Upper lobe of left lung (tissue), 6 donors: ENCODE measurements at regions not wholly inside any gene's neighbourhood (a gene's known extent, or its start where the extent isn't known, plus 50 kb on each side); places are given as distances from the start of the nearest gene placed in this dataset.

ENCODE experiments used
- ATAC-seq, 2 donors: fragments of 200-7000 bp; cut with Tn5 transposase; one replicate each; pipeline ENCODE4 v1.9.1; 2022; ENCODE audit warnings: mild to moderate bottlenecking in 2 of 2, moderate library complexity in 2 of 2; ENCODE audit not compliant: low FRiP score in 2 of 2
- DNase-seq, 2 donors: peaks; one replicate each; pipeline ENCODE4 v3.0.0-alpha.2; 2019 to 2020
- H3K27ac ChIP-seq, 4 donors: fragments of 200-600 bp; sonication (generic); one replicate each; pipeline ENCODE4 v1.5.1; 2016 to 2019
- H3K27me3 ChIP-seq, 4 donors: fragments of 200-600 bp; sonication (generic); one replicate each; pipeline ENCODE4 v1.5.1; 2017 to 2019
- H3K36me3 ChIP-seq, 4 donors: fragments of 200-600 bp; sonication (generic); one replicate each; pipeline ENCODE4 v1.5.1; 2016 to 2019
- H3K4me1 ChIP-seq, 4 donors: fragments of 200-600 bp; sonication (generic); one replicate each; pipeline ENCODE4 v1.5.1; 2018 to 2019
- H3K4me3 ChIP-seq, 4 donors: fragments of 200-600 bp; sonication (generic); one replicate each; pipeline ENCODE4 v1.5.1; 2017 to 2019; ENCODE audit warnings: mild to moderate bottlenecking in 2 of 4, moderate library complexity in 1 of 4
- H3K9me3 ChIP-seq, 4 donors: fragments of 200-600 bp; sonication (generic); one replicate each; pipeline ENCODE4 v1.5.1; 2018 to 2019
- EP300 ChIP-seq, 4 donors: sonication (generic); formaldehyde crosslinking; IDR thresholded peaks; one replicate each; pipeline ENCODE4 v1.5.1; 2017; ENCODE audit warnings: antibody characterized with exemption in 4 of 4, control low read depth in 2 of 4
- POLR2A ChIP-seq, 4 donors: fragments of 450-650 bp; IDR thresholded peaks; one replicate each; pipeline ENCODE4 v1.5.1; 2016 to 2017; ENCODE audit warnings: antibody characterized with exemption in 4 of 4, mild to moderate bottlenecking in 2 of 4
- POLR2AphosphoS5 ChIP-seq, 2 donors: sonication (generic); formaldehyde crosslinking; IDR thresholded peaks; one replicate each; pipeline ENCODE4 v1.5.1; 2017; ENCODE audit warnings: antibody characterized with exemption in 2 of 2
- WGBS, 2 donors: methylation state at CpG; one replicate each; pipeline ENCODE4 v1.1.5; 2017 to 2018; 5-methylcytosine and 5-hydroxymethylcytosine counted together
- TF ChIP-seq, protein P1 (sequence below), 6 experiments: fragments of 450-650 bp in 4 of 6; fragments of 200-600 bp in 2 of 6; sonication (generic) in 2 of 6; IDR thresholded peaks; one replicate each; pipeline ENCODE4 v1.5.1; 2016 to 2019; ENCODE audit warnings: antibody characterized with exemption in 6 of 6
- donor health status: DM: no; HTN: no; CAD: no; lungs with moderate emphysema.
- donor health status: DM: no; HTN: yes; CAD: no; lungs with severe emphysema.

DNA sequence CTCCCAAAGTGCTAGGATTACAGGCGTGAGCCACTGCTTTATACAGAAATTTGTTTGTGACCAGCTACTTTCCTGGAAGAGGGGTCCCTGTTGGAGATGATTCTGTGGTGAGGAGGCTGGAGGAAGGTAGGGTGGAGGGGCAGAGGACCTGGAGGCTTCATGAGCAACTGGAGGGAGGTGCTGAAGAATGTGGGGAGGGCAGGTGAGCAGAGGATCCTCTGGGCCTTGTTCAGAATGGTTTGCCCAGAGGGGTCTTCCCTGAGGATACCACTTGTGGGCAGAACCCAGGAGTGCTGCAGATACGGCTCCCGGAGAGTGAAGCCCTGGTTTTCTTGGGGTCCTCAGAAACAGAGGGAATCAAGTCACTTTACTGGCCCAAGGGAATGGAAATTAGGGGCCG lies 67.2 kb upstream of the WDR26 start:
- ATAC-seq (no peak), DNase-seq (no peak)
- Histone ChIP-seq H3K4me1 (peaks cover 39 to 44% (median 41%) of the 10 kb centered on the region in 4 donors), H3K27ac (peak overlapping the region in 2 of 4 donors; percentile 72 to 82), H3K27me3 (no peaks in the 10 kb centered on the region), H3K4me3 (no peak overlapping the region), H3K36me3 (no peaks in the 10 kb centered on the region), H3K9me3 (no peaks in the 10 kb centered on the region)
- 93 to 97% methylated on average over 3 to 4 of the region's 4 CpGs for WGBS, 2 donors
- TF ChIP-seq, protein P1, sequence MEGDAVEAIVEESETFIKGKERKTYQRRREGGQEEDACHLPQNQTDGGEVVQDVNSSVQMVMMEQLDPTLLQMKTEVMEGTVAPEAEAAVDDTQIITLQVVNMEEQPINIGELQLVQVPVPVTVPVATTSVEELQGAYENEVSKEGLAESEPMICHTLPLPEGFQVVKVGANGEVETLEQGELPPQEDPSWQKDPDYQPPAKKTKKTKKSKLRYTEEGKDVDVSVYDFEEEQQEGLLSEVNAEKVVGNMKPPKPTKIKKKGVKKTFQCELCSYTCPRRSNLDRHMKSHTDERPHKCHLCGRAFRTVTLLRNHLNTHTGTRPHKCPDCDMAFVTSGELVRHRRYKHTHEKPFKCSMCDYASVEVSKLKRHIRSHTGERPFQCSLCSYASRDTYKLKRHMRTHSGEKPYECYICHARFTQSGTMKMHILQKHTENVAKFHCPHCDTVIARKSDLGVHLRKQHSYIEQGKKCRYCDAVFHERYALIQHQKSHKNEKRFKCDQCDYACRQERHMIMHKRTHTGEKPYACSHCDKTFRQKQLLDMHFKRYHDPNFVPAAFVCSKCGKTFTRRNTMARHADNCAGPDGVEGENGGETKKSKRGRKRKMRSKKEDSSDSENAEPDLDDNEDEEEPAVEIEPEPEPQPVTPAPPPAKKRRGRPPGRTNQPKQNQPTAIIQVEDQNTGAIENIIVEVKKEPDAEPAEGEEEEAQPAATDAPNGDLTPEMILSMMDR (IDR thresholded peaks at IDR 0.05): no peak
- TF ChIP-seq EP300 (IDR thresholded peaks at IDR 0.05): no peak
- TF ChIP-seq POLR2AphosphoS5 (IDR thresholded peaks at IDR 0.05): no peak
- TF ChIP-seq POLR2A (IDR thresholded peaks at IDR 0.05): no peak

DNA sequence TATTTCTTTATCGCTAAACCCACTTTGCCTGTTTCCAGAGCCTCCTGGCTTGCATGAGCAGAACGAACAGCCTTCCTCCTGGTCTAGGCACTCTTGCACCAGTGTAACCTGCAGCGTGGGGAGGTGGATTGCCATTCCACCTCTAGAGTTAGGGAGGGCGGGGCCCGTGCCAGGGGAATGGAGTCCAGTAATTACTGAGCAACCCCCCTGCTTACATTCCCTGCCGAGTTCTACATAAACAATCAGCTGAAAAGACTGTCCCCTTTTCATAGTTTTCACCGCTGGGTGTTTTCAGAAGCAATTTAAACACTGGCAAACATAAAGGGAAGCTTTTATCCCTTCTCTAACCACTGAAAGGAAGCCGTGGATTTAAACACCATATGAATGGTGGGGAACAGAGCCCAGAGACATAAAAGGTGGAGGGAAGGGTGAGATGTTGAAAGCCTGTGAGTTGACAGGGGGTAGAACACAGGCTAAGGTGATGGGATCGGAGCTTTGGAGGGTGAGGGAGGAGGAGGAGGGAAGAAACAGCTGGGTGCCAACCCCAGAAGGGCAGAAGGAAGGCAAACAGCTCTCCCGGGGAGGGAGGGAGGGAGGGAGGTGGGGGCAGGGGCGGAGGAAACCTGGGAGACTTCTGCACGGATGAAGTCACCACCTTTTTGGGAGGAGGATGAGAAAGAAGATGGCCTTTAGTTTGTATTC lies 68.0 kb upstream of the WDR26 start:
- H3K27ac ChIP-seq: peak overlapping the region; percentile 70 to 82 (median 76)
- H3K36me3 ChIP-seq: no peaks in the 10 kb centered on the region
- DNase-seq: peak in 1 of 2 donors; percentile 24
- H3K9me3 ChIP-seq: no peaks in the 10 kb centered on the region
- peak overlapping the region in 1 of 4 donors; percentile 18 for H3K4me3 ChIP-seq
- 12 to 28% methylated on average over 7 to 11 of the region's 12 CpGs for WGBS, 2 donors
- TF ChIP-seq POLR2A (IDR thresholded peaks at IDR 0.05) (no peak), EP300 (IDR thresholded peaks at IDR 0.05) (no peak), POLR2AphosphoS5 (IDR thresholded peaks at IDR 0.05) (no peak)
- TF ChIP-seq, protein P1 (IDR thresholded peaks at IDR 0.05): no peak
- no peaks in the 10 kb centered on the region for H3K27me3 ChIP-seq
- peak in 1 of 2 donors; percentile 3 for ATAC-seq
- peaks cover 39 to 44% (median 41%) of the 10 kb centered on the region in 4 donors for H3K4me1 ChIP-seq

DNA sequence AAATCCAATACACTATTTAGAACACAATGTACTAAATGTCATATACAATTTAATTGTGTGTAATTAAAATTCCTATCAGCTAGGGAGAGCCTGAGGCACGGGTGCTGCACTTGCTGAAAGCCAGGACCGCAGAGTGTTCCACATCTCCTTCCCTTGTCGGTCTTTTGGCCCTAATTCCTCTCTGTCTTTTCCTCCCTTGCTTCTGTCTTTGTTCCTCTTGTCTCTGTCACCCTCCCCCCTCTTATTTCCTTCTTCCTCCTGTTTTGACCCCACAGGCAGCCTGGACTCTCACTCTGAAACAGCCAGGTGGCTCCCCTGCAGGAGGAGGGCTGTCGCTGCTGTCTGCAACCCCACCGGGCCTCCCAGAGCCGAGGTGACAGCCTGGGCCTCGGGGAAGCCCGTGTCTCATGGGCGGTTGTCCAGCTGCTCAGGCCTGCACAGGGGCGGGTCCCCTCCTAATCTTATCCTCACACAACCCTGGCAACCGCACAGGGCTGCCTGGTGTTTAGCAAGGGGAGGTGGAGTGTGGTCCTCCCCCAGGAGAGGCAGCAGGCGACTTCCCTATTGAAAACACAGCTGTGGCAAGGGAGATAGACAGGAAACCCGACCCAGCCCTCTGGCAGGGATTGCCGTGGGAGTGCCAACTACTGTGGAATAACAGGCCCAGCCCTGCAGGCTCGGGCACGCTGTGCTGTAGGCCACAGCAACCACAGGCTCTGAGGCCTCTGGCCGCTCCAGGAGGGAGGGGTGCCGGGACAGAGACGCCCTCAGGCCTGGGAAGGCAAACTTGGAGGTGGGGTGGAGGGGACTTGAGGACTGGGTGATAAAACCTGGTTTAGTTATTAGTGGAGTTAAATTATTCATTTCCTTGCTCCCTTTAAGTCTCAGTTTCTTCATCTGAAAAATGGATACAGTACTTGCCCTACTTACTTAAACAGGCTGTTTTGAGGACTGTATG lies 68.8 kb upstream of the WDR26 start:
- ATAC-seq: peak; percentile 92 to 94
- H3K9me3 ChIP-seq: no peaks in the 10 kb centered on the region
- H3K36me3 ChIP-seq: no peaks in the 10 kb centered on the region
- peak overlapping the region; percentile 70 to 82 (median 76) for H3K27ac ChIP-seq
- peak overlapping the region in 1 of 4 donors; percentile 18 for H3K4me3 ChIP-seq
- peak; percentile 86 to 92 for DNase-seq
- H3K27me3 ChIP-seq: no peaks in the 10 kb centered on the region
- TF ChIP-seq EP300 (IDR thresholded peaks at IDR 0.05): peak in 1 of 4 donors; percentile 79
- TF ChIP-seq POLR2A (IDR thresholded peaks at IDR 0.05): no peak
- TF ChIP-seq POLR2AphosphoS5 (IDR thresholded peaks at IDR 0.05): peak; percentile 26 to 94
- TF ChIP-seq, protein P1 (IDR thresholded peaks at IDR 0.05): peak in 4 of 6 experiments; percentile 12 to 47 (median 22)
- H3K4me1 ChIP-seq: peaks cover 32 to 37% (median 34%) of the 10 kb centered on the region in 4 donors
- WGBS, 2 donors: 1 to 2% methylated on average over 4 to 18 of the region's 19 CpGs

DNA sequence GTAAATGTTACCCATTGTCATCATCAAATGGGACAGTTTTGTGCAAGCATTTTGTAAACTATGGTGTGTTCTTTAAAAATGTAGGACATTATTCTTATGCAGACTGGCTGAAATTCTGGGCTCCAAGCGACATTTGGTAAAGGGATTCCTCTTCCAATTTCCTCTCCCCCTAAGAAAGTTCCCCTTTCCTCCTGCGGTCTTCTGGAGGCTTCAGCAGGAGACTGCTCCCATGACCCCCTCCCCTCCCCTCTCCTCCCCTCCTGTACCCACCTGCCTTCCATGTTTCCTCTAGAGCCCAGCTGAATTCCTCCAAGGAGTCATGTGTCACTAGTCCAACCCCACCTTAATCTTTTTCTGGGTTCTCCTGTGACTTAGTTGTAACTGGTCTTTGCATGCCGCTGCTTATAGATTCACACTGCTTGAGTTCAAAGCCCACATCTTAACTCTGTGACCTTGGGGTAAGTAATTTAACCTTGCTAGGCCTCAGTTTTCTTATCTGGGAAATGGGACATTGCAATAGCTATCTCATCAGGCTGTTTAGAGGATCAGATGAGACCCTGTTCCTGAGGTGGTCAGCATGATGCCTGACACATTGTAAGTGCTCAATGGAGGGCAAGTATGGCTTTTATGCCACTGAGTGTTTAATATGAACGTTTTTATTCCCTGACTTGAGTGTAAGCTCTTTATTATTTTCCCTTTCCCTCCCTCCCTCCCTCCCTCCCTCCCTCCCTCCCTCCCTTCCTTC lies 69.9 kb upstream of the WDR26 start:
- no peaks in the 10 kb centered on the region for H3K27me3 ChIP-seq
- DNase-seq (no peak), ATAC-seq (no peak)
- H3K36me3 ChIP-seq: no peaks in the 10 kb centered on the region
- WGBS, 2 donors: 66% methylated on average over 4 of the region's 4 CpGs
- H3K4me3 ChIP-seq: no peak overlapping the region
- TF ChIP-seq, protein P1 (IDR thresholded peaks at IDR 0.05): no peak
- TF ChIP-seq EP300 (IDR thresholded peaks at IDR 0.05) (no peak), POLR2A (IDR thresholded peaks at IDR 0.05) (no peak), POLR2AphosphoS5 (IDR thresholded peaks at IDR 0.05) (no peak)
- peaks cover 25 to 29% (median 28%) of the 10 kb centered on the region in 4 donors for H3K4me1 ChIP-seq
- no peaks in the 10 kb centered on the region for H3K9me3 ChIP-seq
- peak overlapping the region; percentile 70 to 82 (median 76) for H3K27ac ChIP-seq
